Adrenal gland (tissue), 5 donors: ENCODE measurements at regions not wholly inside any gene's neighbourhood (a gene's known extent, or its start where the extent isn't known, plus 50 kb on each side); places are given as distances from the start of the nearest gene placed in this dataset.

ENCODE experiments used
- POLR2A ChIP-seq, 2 donors: fragments of 450-650 bp; IDR thresholded peaks; one replicate each; pipeline ENCODE4 v1.6.1; 2017; ENCODE audit warnings: antibody characterized with exemption in 2 of 2, mild to moderate bottlenecking in 2 of 2, moderate library complexity in 1 of 2
- TF ChIP-seq, protein P1 (sequence below), 6 experiments: fragments of 450-650 bp in 4 of 6; fragments of 200-600 bp in 2 of 6; sonication (generic) in 1 of 6; IDR thresholded peaks; 1 replicate in 5 of 6; 2 replicates in 1 of 6; pipeline versions ENCODE4 v1.5.1 to v1.8.0; 2016 to 2021; ENCODE audit warnings: antibody characterized with exemption in 6 of 6, mild to moderate bottlenecking in 2 of 6, moderate library complexity in 1 of 6
- donor health status: DM: no; HTN: no; CAD: no.

DNA sequence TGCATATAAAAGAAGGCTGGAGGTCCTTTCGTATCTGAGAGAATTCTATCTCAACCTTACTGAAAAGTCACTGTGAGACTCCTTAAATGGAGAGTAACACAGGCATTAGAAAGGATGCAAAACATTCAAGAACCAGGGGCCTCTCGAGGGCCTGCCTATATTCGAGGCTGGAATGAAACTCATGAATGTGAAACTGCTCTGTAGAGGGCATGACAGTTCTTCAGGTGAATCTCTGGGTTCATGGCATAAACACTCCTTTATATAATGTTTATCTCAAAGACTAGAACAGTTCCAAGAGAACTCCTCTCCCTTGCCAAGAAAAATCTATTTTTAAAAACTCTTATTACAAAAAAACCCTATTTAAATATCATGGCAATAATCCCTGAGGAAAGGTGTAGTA, 113.9 kb downstream of the SEC61B start:
- TF ChIP-seq, protein P1, sequence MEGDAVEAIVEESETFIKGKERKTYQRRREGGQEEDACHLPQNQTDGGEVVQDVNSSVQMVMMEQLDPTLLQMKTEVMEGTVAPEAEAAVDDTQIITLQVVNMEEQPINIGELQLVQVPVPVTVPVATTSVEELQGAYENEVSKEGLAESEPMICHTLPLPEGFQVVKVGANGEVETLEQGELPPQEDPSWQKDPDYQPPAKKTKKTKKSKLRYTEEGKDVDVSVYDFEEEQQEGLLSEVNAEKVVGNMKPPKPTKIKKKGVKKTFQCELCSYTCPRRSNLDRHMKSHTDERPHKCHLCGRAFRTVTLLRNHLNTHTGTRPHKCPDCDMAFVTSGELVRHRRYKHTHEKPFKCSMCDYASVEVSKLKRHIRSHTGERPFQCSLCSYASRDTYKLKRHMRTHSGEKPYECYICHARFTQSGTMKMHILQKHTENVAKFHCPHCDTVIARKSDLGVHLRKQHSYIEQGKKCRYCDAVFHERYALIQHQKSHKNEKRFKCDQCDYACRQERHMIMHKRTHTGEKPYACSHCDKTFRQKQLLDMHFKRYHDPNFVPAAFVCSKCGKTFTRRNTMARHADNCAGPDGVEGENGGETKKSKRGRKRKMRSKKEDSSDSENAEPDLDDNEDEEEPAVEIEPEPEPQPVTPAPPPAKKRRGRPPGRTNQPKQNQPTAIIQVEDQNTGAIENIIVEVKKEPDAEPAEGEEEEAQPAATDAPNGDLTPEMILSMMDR (IDR thresholded peaks at IDR 0.05) = no peak
- TF ChIP-seq POLR2A (IDR thresholded peaks at IDR 0.05) = no peak
